Left ventricle myocardium inferior (tissue), 1 donor: ENCODE measurements at regions not wholly inside any gene's neighbourhood (a gene's known extent, or its start where the extent isn't known, plus 50 kb on each side); places are given as distances from the start of the nearest gene placed in this dataset.

ENCODE experiments used
- DNase-seq: peaks from one replicate; pipeline ENCODE4 v3.0.0-alpha.2; 2020
- H3K27ac ChIP-seq: fragments of 200-600 bp; replicated peaks from 2 replicates; pipeline ENCODE4 v1.8.0; 2021
- H3K27me3 ChIP-seq: fragments of 200-600 bp; 2 replicates; pipeline ENCODE4 v1.8.0; 2021; ENCODE audit warnings: low read depth
- H3K36me3 ChIP-seq: fragments of 200-600 bp; 2 replicates; pipeline ENCODE4 v1.8.0; 2021
- H3K4me1 ChIP-seq: fragments of 200-600 bp; 2 replicates; pipeline ENCODE4 v1.8.0; 2021
- H3K4me3 ChIP-seq: fragments of 200-600 bp; 2 replicates; pipeline ENCODE4 v1.8.0; 2021; ENCODE audit warnings: mild to moderate bottlenecking, moderate library complexity
- H3K9me3 ChIP-seq: fragments of 200-600 bp; replicated peaks from 2 replicates; pipeline ENCODE4 v1.8.0; 2021
- CTCF ChIP-seq: fragments of 200-600 bp; IDR thresholded peaks from 2 replicates; pipeline ENCODE4 v1.8.0; 2021; ENCODE audit warnings: antibody characterized with exemption, mild to moderate bottlenecking, borderline replicate concordance
- intact Hi-C: fragments of 100-400 bp; cut with micrococcal nuclease; formaldehyde crosslinking; loops from one replicate; pipeline ENCODE4 v1.11.0; 2022
- donor health status: DM: no; HTN: yes; CAD: no; lungs with severe emphysema.

GRCh38 chr13:59547950-59548349, 615.8 kb downstream of the DIAPH3 start:
- Histone ChIP-seq H3K4me1 (no peaks in the 10 kb centered on the region), H3K27me3 (no peaks in the 10 kb centered on the region), H3K4me3 (no peak overlapping the region), H3K36me3 (no peaks in the 10 kb centered on the region), H3K27ac (no peak overlapping the region), H3K9me3 (peaks cover 42% of the 10 kb centered on the region)
- intact Hi-C loops: no loop called here
- no peak for DNase-seq
- no peak for TF ChIP-seq CTCF

- Histone ChIP-seq H3K4me3 (no peak overlapping the region), H3K36me3 (no peaks in the 10 kb centered on the region), H3K9me3 (peaks cover 34% of the 10 kb centered on the region), H3K4me1 (no peaks in the 10 kb centered on the region), H3K27ac (no peak overlapping the region), H3K27me3 (no peaks in the 10 kb centered on the region)
- intact Hi-C loops: no loop called here
- TF ChIP-seq CTCF: no peak
- DNase-seq: no peak
These were observed 600.8 kb downstream of the DIAPH3 start for GRCh38 chr13:59562924-59563323.

GRCh38 chr13:59566561-59566960, 597.2 kb downstream of the DIAPH3 start:
- Histone ChIP-seq H3K9me3 (peaks cover 12% of the 10 kb centered on the region), H3K27me3 (no peaks in the 10 kb centered on the region), H3K4me1 (peaks cover 2% of the 10 kb centered on the region), H3K27ac (no peak overlapping the region), H3K4me3 (no peak overlapping the region), H3K36me3 (no peaks in the 10 kb centered on the region)
- TF ChIP-seq CTCF: no peak
- intact Hi-C loops: no loop called here
- DNase-seq: no peak

- Histone ChIP-seq H3K4me1 (peaks cover 2% of the 10 kb centered on the region), H3K27me3 (no peaks in the 10 kb centered on the region), H3K27ac (no peak overlapping the region), H3K4me3 (no peak overlapping the region), H3K36me3 (no peaks in the 10 kb centered on the region), H3K9me3 (peaks cover 8% of the 10 kb centered on the region)
- no peak for TF ChIP-seq CTCF
- no peak for DNase-seq
- intact Hi-C loops: no loop called here
These were observed 595.4 kb downstream of the DIAPH3 start for GRCh38 chr13:59568306-59568705.

- H3K4me3 ChIP-seq: no peak overlapping the region
- peaks cover 2% of the 10 kb centered on the region for H3K4me1 ChIP-seq
- no peak overlapping the region for H3K27ac ChIP-seq
- no peak for TF ChIP-seq CTCF
- H3K36me3 ChIP-seq: no peaks in the 10 kb centered on the region
- peaks cover 19% of the 10 kb centered on the region for H3K9me3 ChIP-seq
- intact Hi-C loops: no loop called here
- H3K27me3 ChIP-seq: no peaks in the 10 kb centered on the region
- DNase-seq: no peak
These were observed 593.5 kb downstream of the DIAPH3 start for GRCh38 chr13:59570204-59570603.

GRCh38 chr13:59584101-59584500, 579.6 kb downstream of the DIAPH3 start:
- H3K9me3 ChIP-seq: no peaks in the 10 kb centered on the region
- H3K4me3 ChIP-seq: no peak overlapping the region
- H3K27me3 ChIP-seq: no peaks in the 10 kb centered on the region
- intact Hi-C loops: no loop called here
- H3K36me3 ChIP-seq: no peaks in the 10 kb centered on the region
- no peak overlapping the region for H3K27ac ChIP-seq
- no peaks in the 10 kb centered on the region for H3K4me1 ChIP-seq
- no peak for TF ChIP-seq CTCF
- DNase-seq: no peak
